ENCODE measurements at regions not wholly inside any gene's neighbourhood (a gene's known extent, or its start where the extent isn't known, plus 50 kb on each side); places are given as distances from the start of the nearest gene placed in this dataset.

DNA sequence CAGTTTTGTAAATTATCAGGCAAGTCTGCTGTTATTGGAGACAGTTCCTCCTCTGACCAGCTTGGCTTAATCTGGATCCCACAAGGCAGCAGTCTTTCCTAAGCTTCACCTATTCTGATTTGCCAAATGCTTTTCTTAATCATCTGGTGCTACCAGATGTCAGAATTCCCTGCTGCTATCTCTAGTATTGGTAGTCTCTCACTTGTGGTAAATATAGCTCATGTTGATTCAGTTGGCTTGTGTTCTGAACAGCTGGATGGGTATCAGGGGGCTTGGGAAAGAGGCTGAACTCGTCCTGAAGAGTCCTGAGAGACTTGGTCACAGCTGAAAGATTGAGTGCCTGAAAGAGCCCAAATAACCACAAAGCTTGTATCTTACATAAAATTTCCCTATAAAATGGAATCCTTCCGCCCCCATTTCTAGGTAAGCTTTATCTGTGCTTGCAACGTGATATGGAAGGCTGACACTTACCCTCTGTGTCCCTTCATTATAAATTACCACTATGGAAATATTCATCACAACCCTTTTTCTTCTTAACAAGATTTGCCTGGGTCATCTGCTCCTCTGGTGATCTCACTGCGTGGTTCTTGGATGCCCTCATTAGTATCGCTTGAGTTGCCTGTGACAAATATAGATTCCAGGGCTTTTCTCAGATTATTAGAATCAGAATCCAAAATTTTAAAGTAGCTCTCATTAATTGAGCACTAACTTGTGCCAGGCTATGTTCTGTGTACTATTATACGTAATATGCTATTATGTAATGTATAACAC lies 104.1 kb upstream of the GPRIN3 start:
- H3K4me3 Mint-ChIP-seq, result no peak overlapping the region
- H3K27me3 Mint-ChIP-seq (ENCODE audit: low read depth, poor library complexity), result no peaks in the 10 kb centered on the region
- no peak for DNase-seq
- no peak for TF ChIP-seq CTCF (IDR thresholded peaks at IDR 0.05)
- peaks cover 32% of the 10 kb centered on the region for H3K4me1 Mint-ChIP-seq
- H3K36me3 Mint-ChIP-seq (ENCODE audit: low read depth), result no peaks in the 10 kb centered on the region
- peaks cover 5% of the 10 kb centered on the region for H3K9me3 Mint-ChIP-seq
- H3K27ac Mint-ChIP-seq, result peak overlapping the region; percentile 69

GRCh38 chr4:89410687-89411086 lies 103.1 kb upstream of the GPRIN3 start:
- DNase-seq, result no peak
- peaks cover 5% of the 10 kb centered on the region for H3K9me3 Mint-ChIP-seq
- H3K27ac Mint-ChIP-seq, result peak overlapping the region; percentile 56
- peaks cover 32% of the 10 kb centered on the region for H3K4me1 Mint-ChIP-seq
- no peak for TF ChIP-seq CTCF (IDR thresholded peaks at IDR 0.05)
- H3K36me3 Mint-ChIP-seq (ENCODE audit: low read depth), result no peaks in the 10 kb centered on the region
- H3K27me3 Mint-ChIP-seq (ENCODE audit: low read depth, poor library complexity), result no peaks in the 10 kb centered on the region
- H3K4me3 Mint-ChIP-seq, result no peak overlapping the region

- no peak for DNase-seq
- Mint-ChIP-seq H3K36me3 (ENCODE audit: low read depth) (no peaks in the 10 kb centered on the region), H3K27ac (no peak overlapping the region), H3K4me1 (peaks cover 14% of the 10 kb centered on the region), H3K4me3 (no peak overlapping the region), H3K9me3 (peaks cover 5% of the 10 kb centered on the region), H3K27me3 (ENCODE audit: low read depth, poor library complexity) (no peaks in the 10 kb centered on the region)
- no peak for TF ChIP-seq CTCF (IDR thresholded peaks at IDR 0.05)
These were observed 96.9 kb upstream of the GPRIN3 start for GRCh38 chr4:89404530-89404929.

- no peak for TF ChIP-seq CTCF (IDR thresholded peaks at IDR 0.05)
- Mint-ChIP-seq H3K9me3 (peaks cover 5% of the 10 kb centered on the region), H3K4me1 (peaks cover 14% of the 10 kb centered on the region), H3K27ac (no peak overlapping the region), H3K36me3 (ENCODE audit: low read depth) (no peaks in the 10 kb centered on the region), H3K4me3 (no peak overlapping the region), H3K27me3 (ENCODE audit: low read depth, poor library complexity) (no peaks in the 10 kb centered on the region)
- no peak for DNase-seq
These were observed 96.2 kb upstream of the GPRIN3 start for GRCh38 chr4:89403826-89404225.

DNA sequence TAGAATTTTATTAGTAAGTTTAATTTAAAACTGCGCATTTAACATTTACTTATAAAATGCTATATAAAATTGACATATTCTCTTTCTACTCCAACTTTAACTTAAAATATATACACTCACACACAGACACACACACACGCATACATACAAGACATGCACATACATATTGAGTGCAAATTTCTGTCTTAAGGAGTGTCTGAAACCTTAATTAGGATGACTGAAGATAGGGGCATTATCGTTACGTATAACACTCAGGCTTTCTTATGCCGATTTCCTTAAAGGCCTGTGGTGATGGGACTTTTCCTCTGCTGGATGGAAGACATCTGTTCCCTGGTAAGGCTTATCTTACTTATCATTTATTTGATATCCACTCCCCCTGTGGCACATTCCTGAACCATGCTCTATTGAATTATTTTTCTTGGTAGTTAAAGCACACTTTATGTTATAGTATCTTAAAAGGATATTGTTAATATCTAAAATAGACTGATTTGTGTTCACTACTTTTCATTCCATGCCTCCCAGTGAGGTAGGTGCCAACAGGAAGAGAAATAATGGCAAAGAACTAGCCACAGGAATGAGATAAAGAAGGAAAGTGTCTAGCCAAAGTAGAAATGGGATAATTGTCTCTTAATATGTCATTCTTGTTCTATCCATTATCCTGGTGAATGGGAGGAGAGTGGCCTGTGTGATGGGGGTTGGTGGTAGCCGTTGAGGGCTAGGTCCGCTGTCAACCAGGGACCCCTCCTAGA lies 92.9 kb upstream of the GPRIN3 start:
- TF ChIP-seq CTCF (IDR thresholded peaks at IDR 0.05), result no peak
- no peak for DNase-seq

More for the DNA sequence above, 92.9 kb upstream of the GPRIN3 start:
- Mint-ChIP-seq H3K27me3 (ENCODE audit: low read depth, poor library complexity) (no peaks in the 10 kb centered on the region), H3K27ac (no peak overlapping the region), H3K4me1 (peaks cover 14% of the 10 kb centered on the region), H3K9me3 (no peaks in the 10 kb centered on the region), H3K4me3 (no peak overlapping the region), H3K36me3 (ENCODE audit: low read depth) (no peaks in the 10 kb centered on the region)
